ENCODE measurements at regions not wholly inside any gene's neighbourhood (a gene's known extent, or its start where the extent isn't known, plus 50 kb on each side); places are given as distances from the start of the nearest gene placed in this dataset.

GRCh38 chr2:56741601-56742102 is 557.9 kb downstream of the CCDC85A start:
- H3K4me3 ChIP-seq: no peak overlapping the region
- in situ Hi-C loops (cut with MboI; ENCODE audit: low pct_unique_long_range_greater_than_20kb in 2 of 9, low sequenced_read_pairs in 9 of 9, unreplicated experiment in 9 of 9): loop anchor here in 4 of 9 experiments (10.0 to 25.0 kb wide), 2 partner anchors 554 to 557 kb away; partner anchors contain the start of gene CCDC85A (in 4 of the 4)
- no peak overlapping the region for H3K27ac ChIP-seq
- ATAC-seq (replicated peaks in 6 of 8): peak; percentile 98 to 100 (median 100)
- WGBS, 10 experiments: 0 to 100% (median 70%) methylated on average over 2 to 5 of the region's 5 CpGs
- H3K4me1 ChIP-seq (replicated peaks in 1 of 2): no peaks in the 10 kb centered on the region

- Histone ChIP-seq H3K4me1 (replicated peaks in 1 of 2) (no peaks in the 10 kb centered on the region), H3K27ac (no peak overlapping the region), H3K4me3 (no peak overlapping the region)
- no peak for ATAC-seq (replicated peaks in 6 of 8)
- WGBS, 10 experiments: 25 to 100% (median 87%) methylated on average over 1 to 3 of the region's 3 CpGs
- in situ Hi-C loops (cut with MboI; ENCODE audit: low pct_unique_long_range_greater_than_20kb in 2 of 9, low sequenced_read_pairs in 9 of 9, unreplicated experiment in 9 of 9): loop anchor here in 4 of 9 experiments (10.0 to 25.0 kb wide), 2 partner anchors 557 to 559 kb away; partner anchors contain the start of gene CCDC85A (in 4 of the 4)
Measured at GRCh38 chr2:56743807-56744206, 560.0 kb downstream of the CCDC85A start.

GRCh38 chr2:56749152-56749752 is 565.5 kb downstream of the CCDC85A start:
- peak in 3 of 8 experiments; percentile 25 to 33 (median 26) for ATAC-seq (replicated peaks in 6 of 8)
- Histone ChIP-seq H3K4me3 (no peak overlapping the region), H3K4me1 (replicated peaks in 1 of 2) (no peaks in the 10 kb centered on the region), H3K27ac (no peak overlapping the region)
- whole genome bisulfite sequencing, 10 experiments: 0 to 64% (median 25%) methylated on average over 1 to 2 of the region's 2 CpGs; no CpG with 5 or more reads in 1 of the 10 experiments
- in situ Hi-C loops (cut with MboI; ENCODE audit: low pct_unique_long_range_greater_than_20kb in 2 of 9, low sequenced_read_pairs in 9 of 9, unreplicated experiment in 9 of 9): loop anchor here in 4 of 9 experiments (10.0 to 25.0 kb wide), 2 partner anchors 562 to 564 kb away; partner anchors contain the start of gene CCDC85A (in 4 of the 4)

GRCh38 chr2:56753182-56753581 is 569.4 kb downstream of the CCDC85A start:
- 40 to 100% (median 94%) methylated on average over 1 of the region's 1 CpG; no CpG with 5 or more reads in 4 of the 10 experiments for WGBS, 10 experiments
- Histone ChIP-seq H3K27ac (no peak overlapping the region), H3K4me1 (replicated peaks in 1 of 2) (no peaks in the 10 kb centered on the region), H3K4me3 (no peak overlapping the region)
- in situ Hi-C loops (cut with MboI; ENCODE audit: low pct_unique_long_range_greater_than_20kb in 2 of 9, low sequenced_read_pairs in 9 of 9, unreplicated experiment in 9 of 9): loop anchor here in 1 of 9 experiments (25.0 kb wide), 1 partner anchor 566 kb away; the partner anchor contains the start of gene CCDC85A
- no peak for ATAC-seq (replicated peaks in 6 of 8)

GRCh38 chr2:56754066-56754615 is 570.4 kb downstream of the CCDC85A start:
- Histone ChIP-seq H3K27ac (no peak overlapping the region), H3K4me3 (no peak overlapping the region), H3K4me1 (replicated peaks in 1 of 2) (no peaks in the 10 kb centered on the region)
- WGBS, 10 experiments: 41 to 92% (median 79%) methylated on average over 2 to 10 of the region's 10 CpGs
- ATAC-seq (replicated peaks in 6 of 8): no peak
- in situ Hi-C loops (cut with MboI; ENCODE audit: low pct_unique_long_range_greater_than_20kb in 2 of 9, low sequenced_read_pairs in 9 of 9, unreplicated experiment in 9 of 9): loop anchor here in 1 of 9 experiments (25.0 kb wide), 1 partner anchor 567 kb away; the partner anchor contains the start of gene CCDC85A

GRCh38 chr2:56754627-56755026 is 570.8 kb downstream of the CCDC85A start:
- in situ Hi-C loops (cut with MboI; ENCODE audit: low pct_unique_long_range_greater_than_20kb in 2 of 9, low sequenced_read_pairs in 9 of 9, unreplicated experiment in 9 of 9): loop anchor here in 1 of 9 experiments (25.0 kb wide), 1 partner anchor 567 kb away; the partner anchor contains the start of gene CCDC85A
- WGBS, 10 experiments: 0 to 80% (median 55%) methylated on average over 1 of the region's 1 CpG; no CpG with 5 or more reads in 6 of the 10 experiments
- ATAC-seq (replicated peaks in 6 of 8): no peak
- no peak overlapping the region for H3K4me3 ChIP-seq
- H3K27ac ChIP-seq: no peak overlapping the region
- H3K4me1 ChIP-seq (replicated peaks in 1 of 2): no peaks in the 10 kb centered on the region

- Histone ChIP-seq H3K4me1 (replicated peaks in 1 of 2) (no peaks in the 10 kb centered on the region), H3K4me3 (no peak overlapping the region), H3K27ac (no peak overlapping the region)
- ATAC-seq (replicated peaks in 6 of 8): no peak
- WGBS, 10 experiments: 0 to 89% (median 78%) methylated on average over 1 to 2 of the region's 2 CpGs; no CpG with 5 or more reads in 1 of the 10 experiments
- in situ Hi-C loops (cut with MboI; ENCODE audit: low pct_unique_long_range_greater_than_20kb in 2 of 9, low sequenced_read_pairs in 9 of 9, unreplicated experiment in 9 of 9): loop anchor here in 1 of 9 experiments (25.0 kb wide), 1 partner anchor 571 kb away; the partner anchor contains the start of gene CCDC85A
Measured at GRCh38 chr2:56757884-56758545, 574.2 kb downstream of the CCDC85A start.

GRCh38 chr2:56763683-56764082 is 579.9 kb downstream of the CCDC85A start:
- in situ Hi-C loops (cut with MboI; ENCODE audit: low pct_unique_long_range_greater_than_20kb in 2 of 9, low sequenced_read_pairs in 9 of 9, unreplicated experiment in 9 of 9): loop anchor here in 1 of 9 experiments (25.0 kb wide), 1 partner anchor 576 kb away; the partner anchor contains the start of gene CCDC85A
- WGBS, 10 experiments: 0 to 100% (median 79%) methylated on average over 1 to 2 of the region's 2 CpGs
- no peak overlapping the region for H3K27ac ChIP-seq
- no peaks in the 10 kb centered on the region for H3K4me1 ChIP-seq (replicated peaks in 1 of 2)
- ATAC-seq (replicated peaks in 6 of 8): no peak
- H3K4me3 ChIP-seq: no peak overlapping the region

GRCh38 chr2:56768973-56769372 is 585.2 kb downstream of the CCDC85A start:
- H3K27ac ChIP-seq: no peak overlapping the region
- H3K4me3 ChIP-seq: no peak overlapping the region
- ATAC-seq (replicated peaks in 6 of 8): no peak
- no peaks in the 10 kb centered on the region for H3K4me1 ChIP-seq (replicated peaks in 1 of 2)
- in situ Hi-C loops (cut with MboI; ENCODE audit: low pct_unique_long_range_greater_than_20kb in 2 of 9, low sequenced_read_pairs in 9 of 9, unreplicated experiment in 9 of 9): loop anchor here in 1 of 9 experiments (25.0 kb wide), 1 partner anchor 582 kb away; the partner anchor contains the start of gene CCDC85A

- Histone ChIP-seq H3K27ac (no peak overlapping the region), H3K4me3 (no peak overlapping the region), H3K4me1 (replicated peaks in 1 of 2) (no peaks in the 10 kb centered on the region)
- in situ Hi-C loops (cut with MboI; ENCODE audit: low pct_unique_long_range_greater_than_20kb in 2 of 9, low sequenced_read_pairs in 9 of 9, unreplicated experiment in 9 of 9): loop anchor here in 1 of 9 experiments (25.0 kb wide), 1 partner anchor 583 kb away; the partner anchor contains the start of gene CCDC85A
- no peak for ATAC-seq (replicated peaks in 6 of 8)
- WGBS, 10 experiments: 6 to 100% (median 44%) methylated on average over 1 to 2 of the region's 2 CpGs
Measured at GRCh38 chr2:56770490-56770889, 586.7 kb downstream of the CCDC85A start.

- WGBS, 10 experiments: 20 to 93% (median 83%) methylated on average over 2 to 3 of the region's 3 CpGs; no CpG with 5 or more reads in 5 of the 10 experiments
- Histone ChIP-seq H3K27ac (no peak overlapping the region), H3K4me3 (no peak overlapping the region), H3K4me1 (replicated peaks in 1 of 2) (no peaks in the 10 kb centered on the region)
- ATAC-seq (replicated peaks in 6 of 8): no peak
- in situ Hi-C loops (cut with MboI; ENCODE audit: low pct_unique_long_range_greater_than_20kb in 2 of 9, low sequenced_read_pairs in 9 of 9, unreplicated experiment in 9 of 9): no loop called here
Measured at GRCh38 chr2:56784046-56784445, 600.3 kb downstream of the CCDC85A start.

- 8 to 100% (median 88%) methylated on average over 2 of the region's 2 CpGs; no CpG with 5 or more reads in 1 of the 10 experiments for WGBS, 10 experiments
- ATAC-seq (replicated peaks in 6 of 8): no peak
- Histone ChIP-seq H3K4me3 (no peak overlapping the region), H3K27ac (no peak overlapping the region), H3K4me1 (replicated peaks in 1 of 2) (no peaks in the 10 kb centered on the region)
- in situ Hi-C loops (cut with MboI; ENCODE audit: low pct_unique_long_range_greater_than_20kb in 2 of 9, low sequenced_read_pairs in 9 of 9, unreplicated experiment in 9 of 9): no loop called here
Measured at GRCh38 chr2:56801214-56801613, 617.4 kb downstream of the CCDC85A start.

GRCh38 chr2:56801770-56802169 is 618.0 kb downstream of the CCDC85A start:
- 0 to 90% (median 21%) methylated on average over 1 to 3 of the region's 3 CpGs; no CpG with 5 or more reads in 1 of the 10 experiments for WGBS, 10 experiments
- Histone ChIP-seq H3K4me1 (replicated peaks in 1 of 2) (no peaks in the 10 kb centered on the region), H3K4me3 (no peak overlapping the region), H3K27ac (no peak overlapping the region)
- ATAC-seq (replicated peaks in 6 of 8): no peak
- in situ Hi-C loops (cut with MboI; ENCODE audit: low pct_unique_long_range_greater_than_20kb in 2 of 9, low sequenced_read_pairs in 9 of 9, unreplicated experiment in 9 of 9): no loop called here
